PC-3 (cell line): ENCODE measurements at regions not wholly inside any gene's neighbourhood (a gene's known extent, or its start where the extent isn't known, plus 50 kb on each side); places are given as distances from the start of the nearest gene placed in this dataset.

ENCODE experiments used
- CTCF ChIP-seq: fragments of 300-600 bp; sonication (generic); conservative IDR thresholded peaks from 2 replicates; pipeline ENCODE4 v1.5.1; 2017; ENCODE audit warnings: antibody characterized with exemption, low read depth, mild to moderate bottlenecking, low read length
- EZH2 ChIP-seq: fragments of 300-600 bp; sonication (generic); IDR thresholded peaks from one replicate; pipeline ENCODE4 v1.6.1; 2017; ENCODE audit warnings: antibody characterized with exemption, mild to moderate bottlenecking, low read length; ENCODE audit not compliant: unreplicated experiment
- EZH2phosphoT487 ChIP-seq: fragments of 300-600 bp; sonication (generic); IDR thresholded peaks from 2 replicates; pipeline ENCODE4 v1.6.1; 2018; ENCODE audit warnings: mild to moderate bottlenecking, antibody characterized with exemption, low read length, borderline replicate concordance

GRCh38 chr14:58805057-58805456 is 167.3 kb downstream of the DACT1 start:
- no peak for TF ChIP-seq EZH2phosphoT487
- no peak for TF ChIP-seq CTCF
- no peak for TF ChIP-seq EZH2
